ENCODE measurements at regions not wholly inside any gene's neighbourhood (a gene's known extent, or its start where the extent isn't known, plus 50 kb on each side); places are given as distances from the start of the nearest gene placed in this dataset.
A peak's percentile ranks its signal among the peaks of the same experiment; 100 is the strongest.

- H3K4me1 ChIP-seq (ENCODE audit: control insufficient read depth, insufficient read depth, low read length): no peaks in the 10 kb centered on the region
- H3K27ac ChIP-seq (ENCODE audit: low read length): no peak overlapping the region
- no peaks in the 10 kb centered on the region for H3K36me3 ChIP-seq (ENCODE audit: control insufficient read depth, insufficient read depth, low read length)
- no peak for DNase-seq
- H3K27me3 ChIP-seq (ENCODE audit: control insufficient read depth, insufficient read depth, low read length): no peaks in the 10 kb centered on the region
- 80% methylated on average over 1 of the region's 1 CpG for WGBS (ENCODE audit: insufficient coverage)
- H3K4me3 ChIP-seq (ENCODE audit: low read length): no peak overlapping the region
- no peaks in the 10 kb centered on the region for H3K9me3 ChIP-seq (replicated peaks; ENCODE audit: control insufficient read depth, low read depth, low read length)
Measured at GRCh38 chr15:47917881-47918280, 200.6 kb downstream of the SEMA6D start.

- no peaks in the 10 kb centered on the region for H3K36me3 ChIP-seq (ENCODE audit: control insufficient read depth, insufficient read depth, low read length)
- no peak for DNase-seq
- H3K27ac ChIP-seq (ENCODE audit: low read length): no peak overlapping the region
- H3K9me3 ChIP-seq (replicated peaks; ENCODE audit: control insufficient read depth, low read depth, low read length): no peaks in the 10 kb centered on the region
- no peaks in the 10 kb centered on the region for H3K27me3 ChIP-seq (ENCODE audit: control insufficient read depth, insufficient read depth, low read length)
- WGBS (ENCODE audit: insufficient coverage): 90% methylated on average over 2 of the region's 3 CpGs
- H3K4me3 ChIP-seq (ENCODE audit: low read length): no peak overlapping the region
- no peaks in the 10 kb centered on the region for H3K4me1 ChIP-seq (ENCODE audit: control insufficient read depth, insufficient read depth, low read length)
Measured at GRCh38 chr15:47918877-47919276, 201.6 kb downstream of the SEMA6D start.

- Histone ChIP-seq H3K27me3 (ENCODE audit: control insufficient read depth, insufficient read depth, low read length) (no peaks in the 10 kb centered on the region), H3K4me3 (ENCODE audit: low read length) (no peak overlapping the region), H3K36me3 (ENCODE audit: control insufficient read depth, insufficient read depth, low read length) (no peaks in the 10 kb centered on the region), H3K4me1 (ENCODE audit: control insufficient read depth, insufficient read depth, low read length) (no peaks in the 10 kb centered on the region), H3K27ac (ENCODE audit: low read length) (no peak overlapping the region), H3K9me3 (replicated peaks; ENCODE audit: control insufficient read depth, low read depth, low read length) (no peaks in the 10 kb centered on the region)
- WGBS (ENCODE audit: insufficient coverage): no CpG with 5 or more reads among the region's 4 CpGs
- no peak for DNase-seq
Measured at GRCh38 chr15:47924381-47924780, 196.4 kb upstream of the SLC24A5 start.

GRCh38 chr15:47929138-47929803 is 191.5 kb upstream of the SLC24A5 start:
- DNase-seq: no peak
- H3K36me3 ChIP-seq (ENCODE audit: control insufficient read depth, insufficient read depth, low read length): no peaks in the 10 kb centered on the region
- WGBS (ENCODE audit: insufficient coverage): 83% methylated on average over 1 of the region's 6 CpGs
- no peaks in the 10 kb centered on the region for H3K27me3 ChIP-seq (ENCODE audit: control insufficient read depth, insufficient read depth, low read length)
- H3K4me1 ChIP-seq (ENCODE audit: control insufficient read depth, insufficient read depth, low read length): peaks cover 5% of the 10 kb centered on the region
- H3K9me3 ChIP-seq (replicated peaks; ENCODE audit: control insufficient read depth, low read depth, low read length): no peaks in the 10 kb centered on the region
- H3K4me3 ChIP-seq (ENCODE audit: low read length): no peak overlapping the region
- H3K27ac ChIP-seq (ENCODE audit: low read length): no peak overlapping the region

- Histone ChIP-seq H3K36me3 (ENCODE audit: control insufficient read depth, insufficient read depth, low read length) (no peaks in the 10 kb centered on the region), H3K9me3 (replicated peaks; ENCODE audit: control insufficient read depth, low read depth, low read length) (no peaks in the 10 kb centered on the region), H3K27ac (ENCODE audit: low read length) (peak overlapping the region; percentile 17), H3K4me3 (ENCODE audit: low read length) (no peak overlapping the region), H3K4me1 (ENCODE audit: control insufficient read depth, insufficient read depth, low read length) (peaks cover 5% of the 10 kb centered on the region), H3K27me3 (ENCODE audit: control insufficient read depth, insufficient read depth, low read length) (no peaks in the 10 kb centered on the region)
- 26% methylated on average over 3 of the region's 3 CpGs for WGBS (ENCODE audit: insufficient coverage)
- DNase-seq: peak; percentile 97
Measured at GRCh38 chr15:47932261-47932660, 188.5 kb upstream of the SLC24A5 start.

- H3K4me1 ChIP-seq (ENCODE audit: control insufficient read depth, insufficient read depth, low read length): peaks cover 5% of the 10 kb centered on the region
- H3K36me3 ChIP-seq (ENCODE audit: control insufficient read depth, insufficient read depth, low read length): no peaks in the 10 kb centered on the region
- H3K27me3 ChIP-seq (ENCODE audit: control insufficient read depth, insufficient read depth, low read length): no peaks in the 10 kb centered on the region
- no peak overlapping the region for H3K4me3 ChIP-seq (ENCODE audit: low read length)
- peak; percentile 87 for DNase-seq
- 29% methylated on average over 1 of the region's 6 CpGs for WGBS (ENCODE audit: insufficient coverage)
- H3K9me3 ChIP-seq (replicated peaks; ENCODE audit: control insufficient read depth, low read depth, low read length): no peaks in the 10 kb centered on the region
- peak overlapping the region; percentile 43 for H3K27ac ChIP-seq (ENCODE audit: low read length)
Measured at GRCh38 chr15:47932951-47933641, 187.7 kb upstream of the SLC24A5 start.

GRCh38 chr15:47933865-47934264 is 186.9 kb upstream of the SLC24A5 start:
- Histone ChIP-seq H3K27ac (ENCODE audit: low read length) (no peak overlapping the region), H3K4me1 (ENCODE audit: control insufficient read depth, insufficient read depth, low read length) (peaks cover 5% of the 10 kb centered on the region), H3K27me3 (ENCODE audit: control insufficient read depth, insufficient read depth, low read length) (no peaks in the 10 kb centered on the region), H3K9me3 (replicated peaks; ENCODE audit: control insufficient read depth, low read depth, low read length) (no peaks in the 10 kb centered on the region), H3K4me3 (ENCODE audit: low read length) (no peak overlapping the region), H3K36me3 (ENCODE audit: control insufficient read depth, insufficient read depth, low read length) (no peaks in the 10 kb centered on the region)
- DNase-seq: no peak
- WGBS (ENCODE audit: insufficient coverage): no CpG with 5 or more reads among the region's 3 CpGs

GRCh38 chr15:47934342-47934741 is 186.4 kb upstream of the SLC24A5 start:
- no peaks in the 10 kb centered on the region for H3K9me3 ChIP-seq (replicated peaks; ENCODE audit: control insufficient read depth, low read depth, low read length)
- no peak for DNase-seq
- no peak overlapping the region for H3K27ac ChIP-seq (ENCODE audit: low read length)

GRCh38 chr15:47937834-47938233 is 183.0 kb upstream of the SLC24A5 start:
- Histone ChIP-seq H3K9me3 (replicated peaks; ENCODE audit: control insufficient read depth, low read depth, low read length) (no peaks in the 10 kb centered on the region), H3K4me1 (ENCODE audit: control insufficient read depth, insufficient read depth, low read length) (peaks cover 2% of the 10 kb centered on the region), H3K36me3 (ENCODE audit: control insufficient read depth, insufficient read depth, low read length) (no peaks in the 10 kb centered on the region), H3K27ac (ENCODE audit: low read length) (no peak overlapping the region), H3K27me3 (ENCODE audit: control insufficient read depth, insufficient read depth, low read length) (no peaks in the 10 kb centered on the region), H3K4me3 (ENCODE audit: low read length) (no peak overlapping the region)
- DNase-seq: no peak

More at GRCh38 chr15:47934342-47934741, 186.4 kb upstream of the SLC24A5 start:
- no peaks in the 10 kb centered on the region for H3K27me3 ChIP-seq (ENCODE audit: control insufficient read depth, insufficient read depth, low read length)
- no peak overlapping the region for H3K4me3 ChIP-seq (ENCODE audit: low read length)
- no peaks in the 10 kb centered on the region for H3K36me3 ChIP-seq (ENCODE audit: control insufficient read depth, insufficient read depth, low read length)
- H3K4me1 ChIP-seq (ENCODE audit: control insufficient read depth, insufficient read depth, low read length): peaks cover 5% of the 10 kb centered on the region

GRCh38 chr15:47944637-47945288 is 176.0 kb upstream of the SLC24A5 start:
- no peaks in the 10 kb centered on the region for H3K27me3 ChIP-seq (ENCODE audit: control insufficient read depth, insufficient read depth, low read length)
- no peak overlapping the region for H3K27ac ChIP-seq (ENCODE audit: low read length)
- H3K4me1 ChIP-seq (ENCODE audit: control insufficient read depth, insufficient read depth, low read length): peaks cover 7% of the 10 kb centered on the region
- no peak overlapping the region for H3K4me3 ChIP-seq (ENCODE audit: low read length)
- no peaks in the 10 kb centered on the region for H3K9me3 ChIP-seq (replicated peaks; ENCODE audit: control insufficient read depth, low read depth, low read length)
- DNase-seq: no peak
- WGBS (ENCODE audit: insufficient coverage): no CpG with 5 or more reads among the region's 5 CpGs
- H3K36me3 ChIP-seq (ENCODE audit: control insufficient read depth, insufficient read depth, low read length): no peaks in the 10 kb centered on the region

All from muscle of leg (tissue), 3 donors.